HCT116 (cell line): ENCODE measurements at regions not wholly inside any gene's neighbourhood (a gene's known extent, or its start where the extent isn't known, plus 50 kb on each side); places are given as distances from the start of the nearest gene placed in this dataset.

Experiments used
- ATAC-seq: fragments of 200-7000 bp; cut with Tn5 transposase; 2 replicates; pipeline ENCODE4 v1.9.1; 2020; ENCODE audit warnings: mild to moderate bottlenecking, moderate library complexity
- BruUV-seq: library from RNA; stranded (reverse); fragments of 400-500 nt; replicated peaks from 2 replicates; lab custom pipeline; 2021; lab: Mats Ljungman, UMichigan
- CTCF ChIA-PET: fragments of 300-600 bp; sonication (Branson Sonifier 250); formaldehyde crosslinking; loops from one replicate; lab custom pipeline; 2021; ENCODE audit warnings: antibody characterized with exemption; lab: Charles Lee
- POLR2A ChIA-PET: fragments of 300-600, 350-600 bp; sonication (Branson Sonifier 250); formaldehyde crosslinking; loops from one replicate; lab custom pipeline; 2021; ENCODE audit warnings: antibody characterized with exemption; lab: Charles Lee
- RAD21 ChIA-PET, 2 experiments: fragments of 300-600 bp; sonication (Branson Sonifier 250); formaldehyde crosslinking; loops; one replicate each; lab custom pipeline; 2023; ENCODE audit warnings: low total read pairs in 2 of 2; ENCODE audit not compliant: uncharacterized antibody in 2 of 2, unreplicated experiment in 2 of 2, low non-redundant PET in 1 of 2; lab: Charles Lee
- DNase-seq: peaks from one replicate; pipeline ENCODE4 v3.0.0-alpha.2; 2010; ENCODE audit warnings: low read depth, low spot score
- H2AFZ ChIP-seq: fragments of 200-600 bp; shearing (Covaris generic), sonication (generic); 2 replicates; pipeline ENCODE4 v1.6.1; 2017; ENCODE audit warnings: low read depth, mixed run types, mixed read lengths, antibody characterized with exemption, low read length; ENCODE audit not compliant: poor library complexity, severe bottlenecking
- H3K27ac ChIP-seq: 2 replicates; pipeline ENCODE4 v1.5.1; 2012; ENCODE audit warnings: low read depth, low read length
- H3K27me3 ChIP-seq: fragments of 200-600 bp; sonication (generic); 2 replicates; pipeline ENCODE4 v1.6.1; 2016; ENCODE audit warnings: mixed run types, low read length, mixed read lengths; ENCODE audit not compliant: insufficient read depth
- H3K36me3 ChIP-seq, 2 experiments: fragments of 200-500 bp in 1 of 2; fragments of 200-600 bp in 1 of 2; sonication (Bioruptor generic) in 1 of 2; sonication (generic) in 1 of 2; 2 replicates each; pipeline versions ENCODE4 v1.5.1 to v1.6.1; 2014 to 2016; ENCODE audit warnings: low read length in 2 of 2, inconsistent platforms in 1 of 2, mixed read lengths in 1 of 2, mixed run types in 1 of 2; ENCODE audit not compliant: insufficient read depth in 2 of 2, control insufficient read depth in 1 of 2
- H3K4me1 ChIP-seq, 2 experiments: fragments of 200-600 bp in 1 of 2; sonication (generic) in 1 of 2; 2 replicates each; pipeline versions ENCODE4 v1.5.1 to v1.6.1; 2012 to 2017; ENCODE audit warnings: low read length in 2 of 2, inconsistent platforms in 1 of 2, mild to moderate bottlenecking in 1 of 2, mixed read lengths in 1 of 2, mixed run types in 1 of 2, moderate library complexity in 1 of 2; ENCODE audit not compliant: insufficient read depth in 2 of 2, control insufficient read depth in 1 of 2
- H3K4me2 ChIP-seq: fragments of 200-600 bp; sonication (generic); 2 replicates; pipeline ENCODE4 v1.6.1; 2017; ENCODE audit warnings: mixed run types, low read length, mixed read lengths
- H3K4me3 ChIP-seq, 2 experiments: fragments of 200-600 bp in 1 of 2; sonication (generic) in 1 of 2; replicated peaks in 1 of 2; 2 replicates each; pipeline ENCODE4 v1.5.1; 2011 to 2016; ENCODE audit warnings: low read length in 2 of 2, control low read depth in 1 of 2, low read depth in 1 of 2, mild to moderate bottlenecking in 1 of 2, mixed read lengths in 1 of 2, mixed run types in 1 of 2
- H3K79me2 ChIP-seq: fragments of 200-600 bp; sonication (generic); 2 replicates; pipeline ENCODE4 v1.6.1; 2017; ENCODE audit warnings: mild to moderate bottlenecking, mixed run types, low read length, moderate library complexity, mixed read lengths; ENCODE audit not compliant: insufficient read depth
- H3K9ac ChIP-seq: fragments of 200-600 bp; sonication (generic); 2 replicates; pipeline ENCODE4 v1.6.1; 2016; ENCODE audit warnings: low read length, mixed read lengths
- H3K9me2 ChIP-seq: fragments of 200-600 bp; sonication (generic), shearing (Covaris generic); 2 replicates; pipeline ENCODE4 v1.6.1; 2017; ENCODE audit warnings: mixed run types, mild to moderate bottlenecking, moderate library complexity; ENCODE audit not compliant: insufficient read depth
- H3K9me3 ChIP-seq, 2 experiments: fragments of 200-500 bp in 1 of 2; fragments of 200-600 bp in 1 of 2; sonication (Bioruptor generic) in 1 of 2; sonication (generic) in 1 of 2; 2 replicates each; pipeline ENCODE4 v1.6.1; 2014 to 2017; ENCODE audit warnings: low read length in 2 of 2, mixed read lengths in 2 of 2, inconsistent platforms in 1 of 2, low read depth in 1 of 2, mild to moderate bottlenecking in 1 of 2, mixed run types in 1 of 2, moderate library complexity in 1 of 2; ENCODE audit not compliant: control insufficient read depth in 1 of 2, insufficient read depth in 1 of 2
- H4K20me1 ChIP-seq: fragments of 200-600 bp; sonication (generic), shearing (Covaris generic); 2 replicates; pipeline ENCODE4 v1.6.1; 2017; ENCODE audit warnings: mixed run types, mild to moderate bottlenecking, moderate library complexity; ENCODE audit not compliant: insufficient read depth
- ATF3 ChIP-seq: IDR thresholded peaks from 2 replicates; pipeline ENCODE4 v1.6.1; 2012
- CEBPB ChIP-seq: IDR thresholded peaks from 2 replicates; pipeline ENCODE4 v1.6.1; 2012; ENCODE audit warnings: low read depth
- JUND ChIP-seq: IDR thresholded peaks from 2 replicates; pipeline ENCODE4 v1.6.1; 2012
- REST ChIP-seq: IDR thresholded peaks from 2 replicates; pipeline ENCODE4 v1.6.1; 2012; ENCODE audit warnings: low read depth
- SP1 ChIP-seq: IDR thresholded peaks from 2 replicates; pipeline ENCODE4 v1.6.1; 2012; ENCODE audit warnings: low read depth
- YY1 ChIP-seq: IDR thresholded peaks from 2 replicates; pipeline ENCODE4 v1.6.1; 2011; ENCODE audit warnings: low read length, low read depth, moderate library complexity, mild to moderate bottlenecking; ENCODE audit not compliant: insufficient replicate concordance; ENCODE audit errors: extremely low read depth
- ZFX ChIP-seq: fragments of 450-650 bp; IDR thresholded peaks from 2 replicates; pipeline ENCODE4 v1.6.1; 2017
- intact Hi-C: fragments of 100-400 bp; cut with micrococcal nuclease; formaldehyde crosslinking; loops from 2 replicates; pipeline ENCODE4 v1.10.0; 2022

- ATAC-seq (no peak), DNase-seq (no peak)
- Histone ChIP-seq H3K9me2 (no peaks in the 10 kb centered on the region), H3K36me3 (no peaks in the 10 kb centered on the region), H3K27ac (no peak overlapping the region), H3K4me1 (peaks cover 0 to under 1% of the 10 kb centered on the region in 2 experiments; a peak in 2 of 4 replicates), H2AFZ (no peak overlapping the region), H3K4me2 (no peak overlapping the region), H4K20me1 (no peaks in the 10 kb centered on the region), H3K79me2 (no peaks in the 10 kb centered on the region), H3K27me3 (no peaks in the 10 kb centered on the region), H3K4me3 (no peak overlapping the region), H3K9ac (no peak overlapping the region), H3K9me3 (no peaks in the 10 kb centered on the region)
- ChIA-PET RAD21 (no interaction called here), CTCF (no interaction called here), POLR2A (no interaction called here)
- no TSS peak for BruUV-seq
- TF ChIP-seq SP1 (no peak), YY1 (no peak), JUND (no peak), REST (no peak), CEBPB (no peak), ZFX (no peak), ATF3 (no peak)
- intact Hi-C loops, result no loop called here
Measured at GRCh38 chr6:4653141-4653540, 123.1 kb upstream of the CDYL start.
